ENCODE measurements at regions not wholly inside any gene's neighbourhood (a gene's known extent, or its start where the extent isn't known, plus 50 kb on each side); places are given as distances from the start of the nearest gene placed in this dataset.

GRCh38 chr2:12170121-12170520, 423.7 kb downstream of the LPIN1 start:
- Histone ChIP-seq H3K27ac (peak overlapping the region; percentile 17), H3K4me3 (no peak overlapping the region), H3K36me3 (no peaks in the 10 kb centered on the region), H3K27me3 (no peaks in the 10 kb centered on the region), H3K4me1 (peaks cover 23% of the 10 kb centered on the region), H3K9me3 (no peaks in the 10 kb centered on the region)
- no peak for ATAC-seq
- intact Hi-C loops (cut with DNase I): no loop called here
- no peak for TF ChIP-seq CTCF (IDR thresholded peaks at IDR 0.05)
- no peak for DNase-seq

GRCh38 chr2:12173271-12173942, 427.0 kb downstream of the LPIN1 start:
- intact Hi-C loops (cut with DNase I): no loop called here
- no peak for TF ChIP-seq CTCF (IDR thresholded peaks at IDR 0.05)
- Histone ChIP-seq H3K27me3 (no peaks in the 10 kb centered on the region), H3K4me3 (no peak overlapping the region), H3K4me1 (peaks cover 40% of the 10 kb centered on the region), H3K9me3 (no peaks in the 10 kb centered on the region), H3K27ac (no peak overlapping the region), H3K36me3 (no peaks in the 10 kb centered on the region)
- no peak for DNase-seq
- no peak for ATAC-seq

GRCh38 chr2:12173943-12174340, 427.5 kb downstream of the LPIN1 start:
- Histone ChIP-seq H3K27me3 (no peaks in the 10 kb centered on the region), H3K36me3 (no peaks in the 10 kb centered on the region), H3K9me3 (no peaks in the 10 kb centered on the region), H3K4me3 (no peak overlapping the region), H3K4me1 (peaks cover 36% of the 10 kb centered on the region), H3K27ac (no peak overlapping the region)
- DNase-seq (no peak), ATAC-seq (no peak)
- no peak for TF ChIP-seq CTCF (IDR thresholded peaks at IDR 0.05)
- intact Hi-C loops (cut with DNase I): no loop called here

GRCh38 chr2:12175323-12175722, 428.9 kb downstream of the LPIN1 start:
- Histone ChIP-seq H3K36me3 (no peaks in the 10 kb centered on the region), H3K27ac (no peak overlapping the region), H3K4me3 (no peak overlapping the region), H3K4me1 (peaks cover 23% of the 10 kb centered on the region), H3K27me3 (no peaks in the 10 kb centered on the region), H3K9me3 (no peaks in the 10 kb centered on the region)
- intact Hi-C loops (cut with DNase I): no loop called here
- ATAC-seq (no peak), DNase-seq (no peak)
- no peak for TF ChIP-seq CTCF (IDR thresholded peaks at IDR 0.05)

GRCh38 chr2:12176623-12177454, 430.4 kb downstream of the LPIN1 start:
- Histone ChIP-seq H3K4me3 (no peak overlapping the region), H3K36me3 (no peaks in the 10 kb centered on the region), H3K27ac (no peak overlapping the region), H3K4me1 (peaks cover 22% of the 10 kb centered on the region), H3K27me3 (no peaks in the 10 kb centered on the region), H3K9me3 (no peaks in the 10 kb centered on the region)
- DNase-seq (no peak), ATAC-seq (peak; percentile 77)
- intact Hi-C loops (cut with DNase I): no loop called here
- no peak for TF ChIP-seq CTCF (IDR thresholded peaks at IDR 0.05)
